SK-N-SH treated with all-trans-retinoic acid at 6 μM for 48 hours (cell line): ENCODE measurements at regions not wholly inside any gene's neighbourhood (a gene's known extent, or its start where the extent isn't known, plus 50 kb on each side); places are given as distances from the start of the nearest gene placed in this dataset.

Experiments used
- ARNTL ChIP-seq: fragments of 450-650 bp; formaldehyde crosslinking; IDR thresholded peaks from 2 replicates; pipeline ENCODE4 v1.5.0; 2020; ENCODE audit warnings: low read depth, mild to moderate bottlenecking, moderate library complexity, borderline replicate concordance
- CREB5 ChIP-seq: fragments of 250-450 bp; sonication (Bioruptor Pico); IDR thresholded peaks from 2 replicates; pipeline ENCODE4 v1.5.1; 2020; ENCODE audit warnings: low read depth, mild to moderate bottlenecking, moderate library complexity
- CSRNP3 ChIP-seq: fragments of 250-450 bp; sonication (Bioruptor Pico); IDR thresholded peaks from 2 replicates; pipeline ENCODE4 v1.5.1; 2021; ENCODE audit warnings: mild to moderate bottlenecking, moderate library complexity
- ESRRG ChIP-seq: fragments of 250-450 bp; sonication (Bioruptor Pico); IDR thresholded peaks from 2 replicates; pipeline ENCODE4 v1.6.1; 2021; ENCODE audit warnings: mild to moderate bottlenecking
- ISL1 ChIP-seq: fragments of 250-450 bp; sonication (Bioruptor Pico); IDR thresholded peaks from 2 replicates; pipeline ENCODE4 v2.1.2; 2022; ENCODE audit warnings: mild to moderate bottlenecking, moderate library complexity
- PATZ1 ChIP-seq: fragments of 250-450 bp; sonication (Bioruptor Pico); IDR thresholded peaks from 2 replicates; pipeline ENCODE4 v1.8.0; 2020; ENCODE audit warnings: mild to moderate bottlenecking, moderate library complexity, borderline replicate concordance
- RARB ChIP-seq: fragments of 250-450 bp; sonication (Bioruptor Pico); IDR thresholded peaks from 2 replicates; pipeline ENCODE4 v1.8.0; 2021; ENCODE audit warnings: mild to moderate bottlenecking, moderate library complexity
- TCF4 ChIP-seq: fragments of 250-450 bp; sonication (Bioruptor Pico); IDR thresholded peaks from 2 replicates; pipeline ENCODE4 v1.8.0; 2021; ENCODE audit warnings: mild to moderate bottlenecking, moderate library complexity, borderline replicate concordance
- TSHZ2 ChIP-seq: fragments of 250-450 bp; sonication (Bioruptor Pico); IDR thresholded peaks from 2 replicates; pipeline ENCODE4 v1.5.0; 2020; ENCODE audit warnings: mild to moderate bottlenecking, moderate library complexity
- ZFP3 ChIP-seq: fragments of 250-450 bp; sonication (Bioruptor Pico); IDR thresholded peaks from 2 replicates; pipeline ENCODE4 v1.5.0; 2020; ENCODE audit warnings: mild to moderate bottlenecking, moderate library complexity
- ZFP30 ChIP-seq: fragments of 450-650 bp; formaldehyde crosslinking; IDR thresholded peaks from 2 replicates; pipeline ENCODE4 v1.5.0; 2022; ENCODE audit warnings: mild to moderate bottlenecking, moderate library complexity
- ZNF70 ChIP-seq: fragments of 450-650 bp; formaldehyde crosslinking; IDR thresholded peaks from 2 replicates; pipeline ENCODE4 v1.5.0; 2020; ENCODE audit warnings: mild to moderate bottlenecking, moderate library complexity

- no peak for TF ChIP-seq RARB
- TF ChIP-seq TSHZ2 (CRISPR knock-in tag): no peak
- no peak for TF ChIP-seq ZNF70 (CRISPR knock-in tag)
- TF ChIP-seq PATZ1 (CRISPR knock-in tag): no peak
- no peak for TF ChIP-seq ARNTL (CRISPR knock-in tag)
- TF ChIP-seq CSRNP3: no peak
- no peak for TF ChIP-seq ISL1 (CRISPR knock-in tag)
- no peak for TF ChIP-seq ESRRG
- no peak for TF ChIP-seq TCF4
- TF ChIP-seq CREB5 (CRISPR knock-in tag): no peak
- no peak for TF ChIP-seq ZFP3 (CRISPR knock-in tag)
- TF ChIP-seq ZFP30 (CRISPR knock-in tag): no peak
Measured at GRCh38 chr10:78217336-78217735, 183.7 kb downstream of the RPS24 start.
